A673 (cell line): ENCODE measurements at regions not wholly inside any gene's neighbourhood (a gene's known extent, or its start where the extent isn't known, plus 50 kb on each side); places are given as distances from the start of the nearest gene placed in this dataset.

Source experiments
- CTCF ChIP-seq: fragments of 300-800, 200-600 bp; sonication (generic); conservative IDR thresholded peaks from 2 replicates; pipeline ENCODE4 v1.5.1; 2017; ENCODE audit warnings: low read depth, mild to moderate bottlenecking, antibody characterized with exemption, low read length, moderate library complexity, mixed read lengths
- EZH2 ChIP-seq: fragments of 200-600 bp; sonication (generic); IDR thresholded peaks from 2 replicates; pipeline ENCODE4 v1.6.1; 2017; ENCODE audit warnings: borderline replicate concordance, low read depth, mild to moderate bottlenecking, mixed read lengths, antibody characterized with exemption, low read length; ENCODE audit not compliant: poor library complexity, severe bottlenecking

GRCh38 chr21:38925923-38926322, 120.2 kb downstream of the ETS2 start:
- TF ChIP-seq CTCF (no peak), EZH2 (no peak)
